ENCODE measurements at regions not wholly inside any gene's neighbourhood (a gene's known extent, or its start where the extent isn't known, plus 50 kb on each side); places are given as distances from the start of the nearest gene placed in this dataset.

DNA sequence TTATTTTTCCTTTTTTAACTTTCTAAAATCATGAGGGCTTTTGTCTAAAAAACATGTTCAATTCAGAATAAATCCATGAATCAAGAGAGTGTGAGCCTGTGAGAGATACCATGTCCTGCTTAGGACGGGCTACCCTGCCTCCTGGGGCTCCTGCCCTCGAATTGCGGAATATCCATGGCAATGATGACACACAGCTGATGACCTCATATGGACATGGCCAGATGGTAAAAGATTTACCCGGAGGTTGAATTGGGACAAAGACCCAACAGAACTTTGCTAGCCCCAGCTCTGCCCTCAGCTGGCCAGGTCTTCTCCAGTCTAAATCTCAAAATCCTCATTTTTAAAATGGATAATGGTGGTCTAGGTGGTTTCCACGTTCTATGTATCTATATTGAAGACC lies 538.1 kb upstream of the API5 start:
- no peak overlapping the region for H3K27ac ChIP-seq (replicated peaks in 1 of 4)
- no peaks in the 10 kb centered on the region for H3K36me3 ChIP-seq
- 75% methylated on average over 5 of the region's 5 CpGs for WGBS
- H3K27me3 ChIP-seq, result no peaks in the 10 kb centered on the region
- H3K9me3 ChIP-seq, result no peaks in the 10 kb centered on the region
- TF ChIP-seq CTCF (IDR thresholded peaks at IDR 0.05) (no peak), EP300 (IDR thresholded peaks at IDR 0.05) (no peak)
- intact Hi-C loops (cut with DNase I), result no loop called here
- H3K4me1 ChIP-seq, result no peaks in the 10 kb centered on the region
- no peak overlapping the region for H3K4me3 ChIP-seq
- DNase-seq (ENCODE audit: extremely low spot score), result no peak

DNA sequence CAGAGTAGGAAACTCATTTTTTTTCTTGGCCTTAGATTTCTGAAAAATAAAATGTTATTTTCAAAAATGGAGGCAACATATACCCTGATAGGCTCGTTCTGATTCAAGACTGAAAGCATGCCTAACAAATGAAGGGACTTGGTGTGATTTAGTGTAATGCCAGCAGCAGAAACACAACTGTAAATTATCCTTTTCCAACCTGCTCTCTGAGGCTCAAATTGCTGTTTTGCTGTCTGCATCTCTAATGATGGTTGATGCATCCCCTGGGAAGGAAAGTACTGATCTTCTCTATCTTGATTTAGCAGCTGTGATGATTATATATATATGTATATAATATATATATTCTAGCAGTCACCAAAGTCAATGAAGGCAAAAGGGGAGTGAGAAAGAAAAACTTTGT lies 537.2 kb upstream of the API5 start:
- H3K4me1 ChIP-seq, result no peaks in the 10 kb centered on the region
- H3K9me3 ChIP-seq, result no peaks in the 10 kb centered on the region
- H3K27me3 ChIP-seq, result no peaks in the 10 kb centered on the region
- H3K36me3 ChIP-seq, result no peaks in the 10 kb centered on the region
- intact Hi-C loops (cut with DNase I), result no loop called here
- H3K27ac ChIP-seq (replicated peaks in 1 of 4), result no peak overlapping the region
- TF ChIP-seq CTCF (IDR thresholded peaks at IDR 0.05) (no peak), POLR2A (IDR thresholded peaks at IDR 0.05; ENCODE audit: low read depth) (no peak), POLR2AphosphoS5 (IDR thresholded peaks at IDR 0.05) (no peak), EP300 (IDR thresholded peaks at IDR 0.05) (no peak)
- DNase-seq (ENCODE audit: extremely low spot score), result no peak
- H3K4me3 ChIP-seq, result no peak overlapping the region
- 41% methylated on average over 1 of the region's 1 CpG for WGBS

- 63% methylated on average over 4 of the region's 4 CpGs for WGBS
- no peak overlapping the region for H3K27ac ChIP-seq (replicated peaks in 1 of 4)
These were observed 534.0 kb upstream of the API5 start for GRCh38 chr11:42777776-42778175.

GRCh38 chr11:42778193-42778592 lies 533.6 kb upstream of the API5 start:
- Histone ChIP-seq H3K4me1 (no peaks in the 10 kb centered on the region), H3K27ac (replicated peaks in 1 of 4) (no peak overlapping the region), H3K36me3 (no peaks in the 10 kb centered on the region), H3K27me3 (no peaks in the 10 kb centered on the region), H3K9me3 (no peaks in the 10 kb centered on the region), H3K4me3 (no peak overlapping the region)
- intact Hi-C loops (cut with DNase I), result no loop called here
- no peak for TF ChIP-seq POLR2AphosphoS5 (IDR thresholded peaks at IDR 0.05)
- 81% methylated on average over 1 of the region's 1 CpG for WGBS
- no peak for DNase-seq (ENCODE audit: extremely low spot score)

More at GRCh38 chr11:42777776-42778175, 534.0 kb upstream of the API5 start:
- no peaks in the 10 kb centered on the region for H3K9me3 ChIP-seq
- TF ChIP-seq POLR2A (IDR thresholded peaks at IDR 0.05; ENCODE audit: low read depth) (no peak), EP300 (IDR thresholded peaks at IDR 0.05) (no peak), POLR2AphosphoS5 (IDR thresholded peaks at IDR 0.05) (no peak), CTCF (IDR thresholded peaks at IDR 0.05) (no peak)
- no peaks in the 10 kb centered on the region for H3K4me1 ChIP-seq
- intact Hi-C loops (cut with DNase I), result no loop called here
- H3K36me3 ChIP-seq, result no peaks in the 10 kb centered on the region
- no peaks in the 10 kb centered on the region for H3K27me3 ChIP-seq
- DNase-seq (ENCODE audit: extremely low spot score), result no peak
- no peak overlapping the region for H3K4me3 ChIP-seq

- no peak for DNase-seq (ENCODE audit: extremely low spot score)
- H3K9me3 ChIP-seq, result no peaks in the 10 kb centered on the region
- H3K4me3 ChIP-seq, result no peak overlapping the region
- H3K36me3 ChIP-seq, result no peaks in the 10 kb centered on the region
- intact Hi-C loops (cut with DNase I), result no loop called here
- no peak overlapping the region for H3K27ac ChIP-seq (replicated peaks in 1 of 4)
- no peak for TF ChIP-seq EP300 (IDR thresholded peaks at IDR 0.05)
- TF ChIP-seq CTCF (IDR thresholded peaks at IDR 0.05), result no peak
- no peak for TF ChIP-seq POLR2AphosphoS5 (IDR thresholded peaks at IDR 0.05)
- TF ChIP-seq POLR2A (IDR thresholded peaks at IDR 0.05; ENCODE audit: low read depth), result no peak
- H3K27me3 ChIP-seq, result no peaks in the 10 kb centered on the region
- 51% methylated on average over 3 of the region's 3 CpGs for WGBS
- H3K4me1 ChIP-seq, result no peaks in the 10 kb centered on the region
These were observed 532.2 kb upstream of the API5 start for GRCh38 chr11:42779555-42779954.

Data from esophagus muscularis mucosa (tissue), 4 donors.